ENCODE measurements at regions not wholly inside any gene's neighbourhood (a gene's known extent, or its start where the extent isn't known, plus 50 kb on each side); places are given as distances from the start of the nearest gene placed in this dataset.

GRCh38 chr21:24310788-24311187 lies 1296.5 kb downstream of the MRPL39 start:
- in situ Hi-C loops (cut with MboI; ENCODE audit: low sequenced_read_pairs) = no loop called here
- BruUV-seq (replicated peaks) = no TSS peak
- TF ChIP-seq CHD1 (IDR thresholded peaks at IDR 0.05; ENCODE audit: low read depth, low read length) (no peak), BHLHE40 (IDR thresholded peaks at IDR 0.05; ENCODE audit: low read depth, low read length) (no peak), POLR2A (IDR thresholded peaks at IDR 0.05; ENCODE audit: low read depth, low read length) (no peak), CEBPB (IDR thresholded peaks at IDR 0.05; ENCODE audit: low read depth, low read length) (no peak), MAZ (IDR thresholded peaks at IDR 0.05; ENCODE audit: borderline replicate concordance, low read depth, low read length) (no peak), CTCF (conservative IDR thresholded peaks at IDR 0.05; ENCODE audit: low read depth, low read length) (no peak), FOS (IDR thresholded peaks at IDR 0.05; ENCODE audit: low read depth, low read length) (no peak), SMC3 (IDR thresholded peaks at IDR 0.05; ENCODE audit: low read depth, low read length) (no peak), USF2 (IDR thresholded peaks at IDR 0.05; ENCODE audit: low read depth, low read length) (no peak), MAFK (IDR thresholded peaks at IDR 0.05; ENCODE audit: low read depth, low read length) (no peak)

More at GRCh38 chr21:24310788-24311187, 1296.5 kb downstream of the MRPL39 start:
- ATAC-seq (ENCODE audit: low read depth) (no peak), DNase-seq (no peak)
- Histone ChIP-seq H3K27me3 (ENCODE audit: control insufficient read depth, insufficient read depth, low read length) (no peaks in the 10 kb centered on the region), H3K9me3 (ENCODE audit: control insufficient read depth, insufficient read depth, low read length) (no peaks in the 10 kb centered on the region), H2BK120ac (ENCODE audit: low read depth, low read length) (no peak overlapping the region), H3K14ac (replicated peaks; ENCODE audit: low read depth, low read length) (no peak overlapping the region), H4K20me1 (ENCODE audit: insufficient read depth, low read length) (no peaks in the 10 kb centered on the region), H3K9ac (ENCODE audit: low read depth, low read length) (no peak overlapping the region), H3K4ac (ENCODE audit: low read depth, low read length) (no peak overlapping the region), H3K9me1 (ENCODE audit: insufficient read depth, low read length) (no peaks in the 10 kb centered on the region), H2BK5ac (ENCODE audit: low read depth, low read length, poor library complexity, severe bottlenecking) (no peak overlapping the region), H3K27ac (ENCODE audit: insufficient read depth, low read length) (no peak overlapping the region), H3K18ac (ENCODE audit: low read depth, low read length) (no peak overlapping the region), H2AK5ac (ENCODE audit: low read depth, low read length) (no peak overlapping the region), H3K36me3 (ENCODE audit: control insufficient read depth, insufficient read depth, low read length) (no peaks in the 10 kb centered on the region), H4K8ac (ENCODE audit: low read depth in 2 of 2, low read length in 2 of 2) (no peak overlapping the region), H4K91ac (ENCODE audit: insufficient read depth, low read depth, low read length) (no peak overlapping the region), H3K56ac (ENCODE audit: extremely low read depth, insufficient read depth, low read length) (no peak overlapping the region), H3K4me2 (ENCODE audit: low read depth, low read length) (no peak overlapping the region), H3K4me3 (ENCODE audit: insufficient read depth, low read depth, low read length) (no peak overlapping the region), H3K4me1 (ENCODE audit: control insufficient read depth, insufficient read depth, low read length) (no peaks in the 10 kb centered on the region), H2AK9ac (replicated peaks; ENCODE audit: low read depth, low read length, poor library complexity) (no peak overlapping the region), H2AFZ (replicated peaks; ENCODE audit: low read length, poor library complexity) (no peak overlapping the region), H2BK15ac (ENCODE audit: low read depth, low read length) (no peak overlapping the region), H4K5ac (ENCODE audit: low read depth, low read length) (no peak overlapping the region), H2BK20ac (ENCODE audit: low read depth, low read length) (no peak overlapping the region), H3K79me1 (ENCODE audit: low read depth in 1 of 2, low read length in 2 of 2) (no peaks in the 10 kb centered on the region), H3K23ac (ENCODE audit: low read depth, low read length) (no peak overlapping the region)
- ChIA-PET CTCF (no interaction called here), POLR2A (ENCODE audit: unreplicated experiment) (no interaction called here)
- WGBS, 2 experiments (ENCODE audit: extremely low coverage in 2 of 2, insufficient read length in 1 of 2) = no CpG with 5 or more reads among the region's 1 CpG
- intact Hi-C loops (cut with micrococcal nuclease) (no loop called here), dilution Hi-C loops (cut with HindIII; ENCODE audit: low sequenced_read_pairs, unreplicated experiment) (no loop called here)

Data from IMR-90 (cell line).